GM23338 (cell line): ENCODE measurements at regions not wholly inside any gene's neighbourhood (a gene's known extent, or its start where the extent isn't known, plus 50 kb on each side); places are given as distances from the start of the nearest gene placed in this dataset.

Source experiments
- CREB1 ChIP-seq: fragments of 250-450 bp; sonication (Bioruptor Pico); IDR thresholded peaks from 2 replicates; pipeline ENCODE4 v1.5.0; 2020; ENCODE audit warnings: low read depth, mild to moderate bottlenecking, moderate library complexity
- CTCF ChIP-seq, 2 experiments: fragments of 200-600 bp in 1 of 2; sonication (generic) in 1 of 2; conservative IDR thresholded peaks; 2 replicates each; pipeline versions ENCODE4 v1.5.1 to v1.6.1; 2016 to 2017; ENCODE audit warnings: antibody characterized with exemption in 2 of 2, low read depth in 2 of 2, mild to moderate bottlenecking in 2 of 2, moderate library complexity in 1 of 2
- ETS1 ChIP-seq: IDR thresholded peaks from 2 replicates; pipeline ENCODE4 v1.6.1; 2016; ENCODE audit warnings: antibody characterized with exemption
- EZH2 ChIP-seq: fragments of 200-600 bp; sonication (generic); IDR thresholded peaks from one replicate; pipeline ENCODE4 v1.8.0; 2017; ENCODE audit warnings: antibody characterized with exemption, mild to moderate bottlenecking, low read depth; ENCODE audit not compliant: unreplicated experiment
- EZH2phosphoT487 ChIP-seq: fragments of 200-600 bp; sonication (generic); IDR thresholded peaks from one replicate; pipeline ENCODE4 v1.8.1; 2018; ENCODE audit warnings: antibody characterized with exemption; ENCODE audit not compliant: unreplicated experiment
- JUNB ChIP-seq: IDR thresholded peaks from one replicate; pipeline ENCODE4 v1.6.1; 2016; ENCODE audit warnings: antibody characterized with exemption; ENCODE audit not compliant: unreplicated experiment
- NANOG ChIP-seq: IDR thresholded peaks from 2 replicates; pipeline ENCODE4 v1.6.1; 2016; ENCODE audit warnings: antibody characterized with exemption, borderline replicate concordance
- POLR2AphosphoS5 ChIP-seq: IDR thresholded peaks from 2 replicates; pipeline ENCODE4 v1.6.1; 2016; ENCODE audit warnings: antibody characterized with exemption, low read depth
- STAT1 ChIP-seq: IDR thresholded peaks from one replicate; pipeline ENCODE4 v1.6.1; 2016; ENCODE audit warnings: antibody characterized with exemption; ENCODE audit not compliant: unreplicated experiment
- ZNF114 ChIP-seq: fragments of 250-450 bp; sonication (Bioruptor Pico); IDR thresholded peaks from 2 replicates; pipeline ENCODE4 v1.5.0; 2020; ENCODE audit warnings: mild to moderate bottlenecking, moderate library complexity
- ZNF331 ChIP-seq: fragments of 250-450 bp; sonication (Bioruptor Pico); IDR thresholded peaks from 2 replicates; pipeline ENCODE4 v1.5.0; 2020; ENCODE audit warnings: low read depth, mild to moderate bottlenecking, moderate library complexity
- TF ChIP-seq, protein P1 (sequence below): IDR thresholded peaks from one replicate; pipeline ENCODE4 v1.6.1; 2018; ENCODE audit warnings: antibody characterized with exemption; ENCODE audit not compliant: unreplicated experiment

- TF ChIP-seq CTCF (conservative IDR thresholded peaks at IDR 0.05; ENCODE audit: low read depth in 2 of 2), result no peak
- TF ChIP-seq ETS1, result no peak
- TF ChIP-seq EZH2phosphoT487, result no peak
- no peak for TF ChIP-seq POLR2AphosphoS5
- TF ChIP-seq EZH2, result no peak
- TF ChIP-seq, protein P1, sequence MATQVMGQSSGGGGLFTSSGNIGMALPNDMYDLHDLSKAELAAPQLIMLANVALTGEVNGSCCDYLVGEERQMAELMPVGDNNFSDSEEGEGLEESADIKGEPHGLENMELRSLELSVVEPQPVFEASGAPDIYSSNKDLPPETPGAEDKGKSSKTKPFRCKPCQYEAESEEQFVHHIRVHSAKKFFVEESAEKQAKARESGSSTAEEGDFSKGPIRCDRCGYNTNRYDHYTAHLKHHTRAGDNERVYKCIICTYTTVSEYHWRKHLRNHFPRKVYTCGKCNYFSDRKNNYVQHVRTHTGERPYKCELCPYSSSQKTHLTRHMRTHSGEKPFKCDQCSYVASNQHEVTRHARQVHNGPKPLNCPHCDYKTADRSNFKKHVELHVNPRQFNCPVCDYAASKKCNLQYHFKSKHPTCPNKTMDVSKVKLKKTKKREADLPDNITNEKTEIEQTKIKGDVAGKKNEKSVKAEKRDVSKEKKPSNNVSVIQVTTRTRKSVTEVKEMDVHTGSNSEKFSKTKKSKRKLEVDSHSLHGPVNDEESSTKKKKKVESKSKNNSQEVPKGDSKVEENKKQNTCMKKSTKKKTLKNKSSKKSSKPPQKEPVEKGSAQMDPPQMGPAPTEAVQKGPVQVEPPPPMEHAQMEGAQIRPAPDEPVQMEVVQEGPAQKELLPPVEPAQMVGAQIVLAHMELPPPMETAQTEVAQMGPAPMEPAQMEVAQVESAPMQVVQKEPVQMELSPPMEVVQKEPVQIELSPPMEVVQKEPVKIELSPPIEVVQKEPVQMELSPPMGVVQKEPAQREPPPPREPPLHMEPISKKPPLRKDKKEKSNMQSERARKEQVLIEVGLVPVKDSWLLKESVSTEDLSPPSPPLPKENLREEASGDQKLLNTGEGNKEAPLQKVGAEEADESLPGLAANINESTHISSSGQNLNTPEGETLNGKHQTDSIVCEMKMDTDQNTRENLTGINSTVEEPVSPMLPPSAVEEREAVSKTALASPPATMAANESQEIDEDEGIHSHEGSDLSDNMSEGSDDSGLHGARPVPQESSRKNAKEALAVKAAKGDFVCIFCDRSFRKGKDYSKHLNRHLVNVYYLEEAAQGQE, result no peak
- TF ChIP-seq STAT1, result no peak
- no peak for TF ChIP-seq NANOG
- no peak for TF ChIP-seq ZNF114 (CRISPR knock-in tag)
- no peak for TF ChIP-seq JUNB
- no peak for TF ChIP-seq CREB1 (CRISPR knock-in tag)
- no peak for TF ChIP-seq ZNF331 (CRISPR knock-in tag)
Observed at GRCh38 chr4:148774134-148774533, 331.9 kb upstream of the NR3C2 start.
